ENCODE measurements at regions not wholly inside any gene's neighbourhood (a gene's known extent, or its start where the extent isn't known, plus 50 kb on each side); places are given as distances from the start of the nearest gene placed in this dataset.

DNA sequence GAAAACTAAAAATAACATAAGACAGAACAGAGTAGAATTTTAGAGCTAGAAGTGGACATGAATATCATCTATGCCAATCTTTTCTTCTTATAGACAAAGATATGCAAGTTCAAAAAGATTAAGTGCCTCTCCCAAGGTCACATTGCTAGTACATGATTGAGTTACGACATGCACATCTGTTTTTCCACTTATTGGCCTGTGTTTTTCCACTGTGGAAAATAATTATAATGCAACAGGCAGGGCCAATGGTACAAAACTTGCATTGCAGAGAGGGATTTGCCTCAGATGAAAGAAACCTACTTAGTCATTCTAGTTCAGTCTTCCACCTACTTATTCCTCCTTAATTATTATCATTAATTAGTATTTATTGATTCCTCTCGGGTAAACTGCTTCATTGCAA lies 407.8 kb upstream of the SGCD start:
- no peak for DNase-seq (ENCODE audit: low read depth in 2 of 2)

DNA sequence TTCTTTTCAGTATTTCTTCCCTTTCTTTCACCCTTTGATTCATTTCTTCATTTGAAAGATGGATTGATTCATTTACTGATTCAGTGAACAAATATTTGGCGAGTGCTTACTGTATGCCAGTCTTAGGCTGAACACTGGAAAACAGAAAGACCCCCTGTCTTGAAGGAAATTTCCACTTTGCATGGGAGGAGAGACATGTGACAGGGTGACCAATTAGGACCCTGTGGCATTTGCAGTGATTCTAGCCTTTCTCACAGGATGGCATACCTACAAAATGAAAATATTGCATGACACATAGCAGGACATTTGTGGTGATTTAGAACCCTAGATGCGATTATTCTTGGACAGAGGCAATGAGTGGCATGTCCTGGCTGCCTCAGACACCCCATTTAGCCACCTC lies 407.2 kb upstream of the SGCD start:
- no peak for DNase-seq (ENCODE audit: low read depth in 2 of 2)

DNA sequence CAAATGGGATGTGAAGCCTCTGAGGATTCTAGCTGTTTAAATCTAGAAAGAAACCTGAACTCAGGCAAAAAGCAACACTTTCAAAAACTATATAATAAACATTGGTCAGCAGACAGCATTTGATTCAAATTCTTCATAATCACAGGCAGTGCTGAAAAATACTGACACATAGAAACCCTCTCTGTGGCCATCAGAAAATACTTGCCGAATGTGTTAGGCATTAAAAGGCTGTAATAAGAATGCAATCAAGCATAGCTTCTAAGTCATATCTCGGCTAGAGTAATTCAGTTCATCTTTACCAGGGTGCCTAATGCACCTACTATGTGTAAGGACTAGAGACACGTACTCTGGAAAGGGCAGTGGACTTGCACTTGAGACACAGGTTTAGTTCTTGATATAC lies 405.3 kb upstream of the SGCD start:
- DNase-seq (ENCODE audit: low read depth in 2 of 2): no peak

DNA sequence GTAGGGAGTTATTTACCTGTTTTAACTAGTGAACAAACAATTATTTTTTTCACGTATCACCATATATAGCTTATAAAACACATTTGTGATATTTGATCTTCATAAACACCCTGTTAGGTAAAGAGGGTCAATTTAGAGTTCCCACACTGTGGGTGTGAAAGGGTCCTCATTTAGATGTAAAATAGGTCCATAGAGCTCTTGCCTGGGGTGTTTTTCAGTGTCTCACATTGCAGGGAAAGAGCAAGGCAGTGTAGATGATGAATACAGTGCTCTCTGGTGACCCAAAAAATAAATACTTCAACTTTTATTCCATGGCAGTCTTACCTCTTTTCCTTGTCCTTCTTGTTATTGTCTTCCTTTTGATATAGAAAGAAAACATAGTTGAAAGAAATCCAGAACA lies 403.2 kb upstream of the SGCD start:
- no peak for DNase-seq (ENCODE audit: low read depth in 2 of 2)

DNA sequence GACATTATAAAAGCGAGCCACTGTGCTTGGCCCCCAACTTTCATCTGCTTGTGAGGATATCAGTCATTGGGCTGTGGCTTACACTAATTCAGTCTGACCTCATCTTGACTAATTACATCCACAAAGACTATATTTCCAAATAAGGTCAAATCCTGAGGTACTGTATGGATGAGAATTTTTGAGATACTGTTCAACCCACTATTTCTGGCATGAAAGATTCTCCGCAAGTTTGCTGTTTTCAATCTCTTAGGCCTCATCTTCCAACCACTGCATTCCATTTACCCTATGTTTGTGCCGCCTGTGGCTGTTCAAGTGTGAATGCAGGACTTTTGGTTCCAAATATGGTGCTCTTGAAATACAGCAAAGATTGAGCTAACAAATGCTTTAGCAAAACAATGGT lies 400.9 kb upstream of the SGCD start:
- no peak for DNase-seq (ENCODE audit: low read depth in 2 of 2)

DNA sequence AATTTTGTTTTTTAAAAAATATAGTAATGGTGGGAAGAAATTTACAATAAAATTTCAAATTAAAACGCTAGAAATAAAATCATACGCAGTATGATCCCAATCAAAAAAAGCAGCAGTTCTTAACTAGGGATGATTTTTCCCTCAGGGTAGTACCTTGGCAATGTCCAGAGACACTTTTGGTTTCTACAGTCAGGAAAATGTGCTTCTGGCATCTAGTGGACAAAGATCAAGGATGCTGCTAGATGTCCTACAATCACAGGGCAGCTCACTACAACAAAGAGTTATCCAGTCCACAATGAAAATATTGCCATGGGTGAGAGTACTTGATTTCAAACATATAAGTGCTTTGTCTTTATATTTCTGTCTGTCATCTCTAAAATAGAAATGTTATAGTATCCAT lies 400.2 kb upstream of the SGCD start:
- no peak for DNase-seq (ENCODE audit: low read depth in 2 of 2)

DNA sequence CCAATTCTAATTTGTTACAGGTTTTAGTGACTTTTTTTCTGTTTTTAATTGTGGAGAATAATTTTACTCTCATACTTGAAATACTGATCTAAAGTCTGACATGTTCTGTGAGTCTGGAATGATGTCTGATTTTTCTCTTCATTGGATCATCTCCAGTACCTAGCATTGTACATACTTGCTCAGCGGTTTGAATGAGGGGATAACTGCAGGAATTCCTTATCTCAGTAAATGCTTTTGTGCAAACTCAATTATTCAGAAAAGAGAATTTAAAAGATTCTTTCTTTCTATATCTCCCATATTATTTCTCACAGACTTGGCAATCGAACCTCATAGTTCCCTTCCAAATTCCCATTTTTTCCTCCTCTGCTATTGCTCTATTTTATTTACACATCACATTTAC lies 397.9 kb upstream of the SGCD start:
- no peak for DNase-seq (ENCODE audit: low read depth in 2 of 2)

DNA sequence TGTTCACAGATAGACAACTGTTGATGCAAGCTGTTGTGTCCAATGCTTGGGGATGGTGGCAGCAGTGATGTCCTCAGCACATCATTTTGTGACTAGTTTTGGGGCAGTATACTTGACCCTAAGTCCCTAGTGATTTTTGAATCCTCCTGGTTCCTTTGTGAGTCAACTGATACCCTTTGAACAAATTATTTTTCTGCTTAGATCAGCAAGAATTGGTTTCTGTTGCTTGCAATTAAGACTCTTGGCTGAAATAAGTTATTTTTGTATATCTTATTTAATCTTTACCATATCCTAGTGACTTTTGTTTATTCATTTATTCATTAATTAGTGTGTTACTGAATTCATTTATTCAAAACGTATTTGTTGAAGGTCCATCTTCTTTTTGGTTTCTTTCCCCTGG lies 392.0 kb upstream of the SGCD start:
- DNase-seq (ENCODE audit: low read depth in 2 of 2): no peak

DNA sequence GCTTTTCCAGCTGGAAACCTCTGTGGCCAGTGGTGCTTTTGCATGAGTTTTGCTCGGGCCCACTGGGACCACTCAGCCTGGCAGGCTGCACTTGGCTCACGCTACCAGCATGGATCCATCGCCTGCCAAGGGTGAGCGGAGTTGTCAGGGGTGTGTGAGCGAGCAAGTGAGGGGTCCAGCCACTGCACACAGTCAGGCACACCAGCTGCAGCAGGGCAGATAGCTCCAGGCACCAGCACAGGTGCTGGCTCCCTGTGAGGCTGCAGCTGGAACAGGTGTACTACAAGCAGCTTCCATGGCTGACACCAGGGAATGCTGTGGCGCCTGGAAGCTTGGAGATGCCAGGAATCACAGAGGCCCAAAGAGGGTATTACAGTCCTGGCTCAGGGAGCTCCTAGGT lies 391.2 kb upstream of the SGCD start:
- no peak for DNase-seq (ENCODE audit: low read depth in 2 of 2)

DNA sequence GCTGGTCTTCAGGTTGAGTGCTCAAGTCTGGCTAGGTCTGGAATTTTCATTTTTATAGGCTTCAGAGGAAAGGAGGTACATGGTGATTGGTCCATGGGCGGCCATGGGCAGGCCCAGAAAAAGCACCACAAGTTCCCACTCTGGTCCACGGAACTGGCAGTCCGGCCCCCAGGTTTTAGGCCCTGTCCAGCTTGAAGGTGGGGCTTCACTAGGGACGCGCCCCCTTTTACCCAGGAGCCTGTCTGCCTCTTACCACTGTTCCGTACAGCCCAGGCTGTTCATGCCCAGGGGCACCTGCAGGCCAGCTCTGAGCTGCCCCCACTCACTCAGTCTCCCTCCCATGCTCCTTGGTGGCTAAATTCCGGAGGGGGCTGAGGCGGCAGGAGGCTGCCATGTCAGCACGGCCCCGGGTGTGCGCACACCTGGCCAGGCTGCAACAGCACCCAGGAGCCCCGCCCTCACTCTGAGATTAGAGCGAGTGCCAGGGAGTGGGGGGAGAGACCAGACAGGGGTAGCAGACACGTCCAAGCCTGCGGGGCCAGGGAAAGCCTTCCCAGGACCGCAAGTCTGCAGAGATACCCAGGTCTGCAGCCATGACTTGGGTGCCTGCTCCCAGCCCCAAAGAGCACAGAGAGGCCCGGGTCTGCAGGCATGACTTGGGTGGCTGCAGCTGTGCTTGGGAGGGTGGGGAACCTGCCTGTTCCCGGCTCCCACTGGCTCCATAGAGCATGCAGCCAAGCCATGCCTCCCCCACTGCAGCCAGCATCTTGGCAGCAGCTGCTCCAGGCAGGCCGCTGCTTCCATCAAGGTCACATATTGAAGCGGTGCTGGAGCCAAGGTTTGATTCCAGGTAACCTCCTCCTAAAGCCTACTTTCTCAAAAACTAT lies 390.2 kb upstream of the SGCD start:
- DNase-seq (ENCODE audit: low read depth in 2 of 2): no peak

DNA sequence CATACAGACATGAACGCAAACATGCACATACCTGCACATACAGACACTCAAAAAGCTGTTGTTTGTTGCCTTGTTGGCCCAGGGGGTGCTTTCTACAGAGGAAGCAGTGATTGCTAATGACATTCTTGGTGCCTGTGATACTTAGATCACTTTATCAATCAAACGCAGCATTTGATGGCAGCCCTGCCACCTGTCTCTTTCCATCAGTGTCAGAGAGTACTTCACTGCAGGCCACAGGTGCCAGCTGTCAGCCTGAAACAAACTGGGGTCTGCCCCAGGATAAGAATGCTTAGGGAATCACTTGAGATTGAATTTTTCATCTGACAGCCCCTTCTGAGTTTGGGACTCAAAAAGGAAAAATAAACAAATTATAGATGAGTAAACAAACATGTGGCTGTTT lies 388.9 kb upstream of the SGCD start:
- DNase-seq (ENCODE audit: low read depth in 2 of 2): no peak

DNA sequence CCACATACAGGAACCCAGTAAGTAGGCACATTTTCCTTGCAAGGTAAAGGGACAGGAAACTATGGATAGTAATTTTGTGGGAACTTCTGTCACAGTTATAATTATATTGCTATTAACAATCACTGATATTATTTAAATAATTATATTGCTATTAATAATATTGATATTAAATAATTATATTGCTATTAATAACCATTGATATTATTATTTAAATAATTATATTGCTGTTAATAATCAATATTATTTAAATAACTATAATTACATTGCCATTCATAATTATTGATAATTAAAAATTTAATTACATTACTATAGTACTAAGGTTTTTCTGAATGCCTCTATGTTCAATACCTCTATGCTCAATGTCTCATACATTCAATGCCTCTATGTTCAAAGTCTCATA lies 385.6 kb upstream of the SGCD start:
- no peak for DNase-seq (ENCODE audit: low read depth in 2 of 2)

DNA sequence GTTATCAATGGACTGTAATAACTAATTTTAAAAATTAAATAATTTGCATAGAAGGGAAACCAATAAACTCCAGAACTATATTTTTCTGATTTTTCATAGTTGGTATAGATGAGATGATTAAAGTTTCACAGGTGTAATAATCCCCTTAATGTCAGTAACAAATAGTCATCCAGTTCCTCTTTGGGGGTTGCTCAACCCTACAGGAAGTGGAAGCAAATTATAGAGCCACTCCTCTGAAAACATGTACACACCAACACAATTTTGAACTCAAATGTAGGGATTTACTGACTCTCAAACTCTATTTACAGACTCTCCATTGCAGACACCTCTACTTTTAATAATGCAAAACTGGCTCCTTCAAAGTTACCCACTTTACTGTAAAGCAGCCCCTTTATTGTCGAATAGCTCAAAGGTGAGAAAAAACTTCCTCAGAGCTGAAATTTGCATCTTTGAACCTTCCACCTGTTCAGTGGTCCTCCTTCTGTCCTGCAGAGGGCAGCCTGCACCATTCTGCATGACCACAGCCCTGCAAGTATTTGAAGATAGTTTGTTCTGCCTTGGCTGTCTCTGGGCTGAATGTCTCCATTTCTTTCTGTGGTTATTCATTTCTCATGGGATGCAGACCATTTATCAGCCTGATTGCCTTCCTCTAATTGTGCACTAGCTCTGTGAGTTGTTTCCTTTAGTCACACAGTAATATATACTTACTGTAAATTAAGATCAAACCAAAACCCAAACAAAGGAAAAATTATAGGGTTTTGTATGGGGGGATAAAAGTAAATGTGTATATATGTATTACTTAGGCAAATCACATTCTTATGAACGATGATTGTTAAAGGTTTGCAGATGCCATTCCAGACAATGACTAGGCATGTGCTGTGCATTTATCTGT lies 383.2 kb upstream of the SGCD start:
- DNase-seq (ENCODE audit: low read depth in 2 of 2): no peak

DNA sequence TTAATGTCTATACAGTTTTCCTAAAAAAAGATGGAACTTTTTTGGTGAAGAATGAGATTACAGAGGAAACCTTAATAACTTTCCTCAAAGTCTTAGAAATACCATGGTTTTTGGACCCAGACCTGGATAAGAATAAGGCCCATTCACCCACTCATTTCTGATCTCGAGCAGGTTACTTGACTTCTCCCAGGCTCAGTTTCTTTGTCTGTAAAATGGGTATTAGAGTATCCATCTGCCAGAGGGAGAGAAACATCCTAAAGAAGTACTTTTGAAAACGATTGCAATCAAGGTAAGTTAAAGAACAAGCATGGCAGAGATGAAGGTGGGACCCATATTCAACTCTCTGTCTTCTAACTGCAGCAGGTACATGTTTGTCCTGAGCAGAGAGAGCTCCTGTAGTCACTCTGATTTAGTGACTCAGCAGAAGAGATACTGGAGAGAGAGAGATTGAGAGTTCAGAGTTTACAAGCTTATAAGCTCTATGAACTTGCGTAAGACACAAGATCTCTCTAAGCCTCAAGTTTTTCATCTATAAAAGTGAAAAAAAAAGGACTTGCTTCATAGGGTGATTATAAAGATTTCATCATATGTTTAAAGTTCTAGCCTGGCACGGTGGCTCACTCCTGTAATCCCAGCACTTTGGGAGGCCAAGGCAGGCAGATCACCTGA lies 379.4 kb upstream of the SGCD start:
- no peak for DNase-seq (ENCODE audit: low read depth in 2 of 2)

DNA sequence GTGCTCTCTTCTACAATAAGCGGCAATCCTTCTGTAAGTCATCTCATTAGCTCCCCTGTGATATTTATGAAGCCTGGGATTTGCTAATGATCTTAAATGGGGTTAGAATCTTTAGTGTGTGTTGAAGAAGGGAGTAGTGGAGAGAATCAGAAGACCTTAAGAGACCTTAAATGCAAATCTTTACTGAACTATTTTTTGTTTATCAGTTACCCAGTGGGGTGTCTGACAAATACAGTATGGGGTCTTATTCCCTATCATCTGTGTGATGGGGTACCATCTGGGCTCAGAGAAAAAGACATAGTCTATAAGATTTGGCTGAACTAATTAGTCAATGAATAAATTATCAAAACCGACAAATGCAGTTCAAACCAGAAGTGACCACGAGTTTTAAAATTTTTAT lies 378.4 kb upstream of the SGCD start:
- no peak for DNase-seq (ENCODE audit: low read depth in 2 of 2)

DNA sequence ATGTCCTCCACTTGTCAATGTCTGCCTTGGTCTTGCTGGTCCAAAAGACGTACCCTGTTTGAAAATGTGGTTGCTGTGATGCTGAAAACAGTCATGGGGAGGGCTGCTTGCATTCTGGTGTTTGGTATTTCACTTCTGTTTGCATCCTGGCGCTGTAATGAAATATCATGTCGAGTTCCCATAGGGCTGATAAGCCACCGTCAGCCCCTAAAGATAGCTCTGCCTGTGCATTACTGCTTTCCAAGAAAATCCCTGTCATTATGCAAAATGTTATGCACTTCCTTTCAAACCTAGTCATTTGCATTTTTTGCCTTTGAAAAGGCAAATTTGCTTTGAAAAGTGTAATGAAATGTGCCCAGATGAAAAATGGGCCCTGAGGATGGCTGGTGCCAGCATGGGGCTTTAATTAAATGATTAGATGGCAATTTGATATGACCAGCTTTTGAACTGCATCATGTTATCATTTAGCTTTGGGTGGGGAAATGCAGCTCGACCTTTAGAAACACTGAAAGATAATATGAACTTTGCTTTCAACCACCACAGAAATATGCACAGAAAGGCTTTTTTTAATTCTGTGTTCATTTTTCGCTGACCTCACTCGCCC lies 374.4 kb upstream of the SGCD start:
- DNase-seq (ENCODE audit: low read depth in 2 of 2): no peak

DNA sequence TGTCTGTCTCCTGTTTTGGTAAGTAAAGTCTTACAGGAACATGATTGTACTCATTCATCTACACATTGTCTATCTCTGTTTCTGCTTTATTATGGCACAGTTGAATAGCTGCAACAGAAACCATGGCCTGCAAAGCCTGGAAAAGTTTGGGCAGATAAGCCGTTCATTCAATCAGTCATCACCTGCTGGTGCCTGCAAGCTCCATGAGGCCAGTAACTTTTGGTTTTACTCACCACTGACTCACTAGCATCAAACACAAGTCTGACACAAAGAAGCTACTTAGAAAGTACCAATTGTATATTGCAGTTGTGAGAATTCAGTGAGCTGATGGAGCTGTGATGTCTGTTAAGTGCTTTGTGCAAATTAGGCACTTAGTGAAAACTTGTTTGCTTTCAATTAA lies 373.6 kb upstream of the SGCD start:
- no peak for DNase-seq (ENCODE audit: low read depth in 2 of 2)

DNA sequence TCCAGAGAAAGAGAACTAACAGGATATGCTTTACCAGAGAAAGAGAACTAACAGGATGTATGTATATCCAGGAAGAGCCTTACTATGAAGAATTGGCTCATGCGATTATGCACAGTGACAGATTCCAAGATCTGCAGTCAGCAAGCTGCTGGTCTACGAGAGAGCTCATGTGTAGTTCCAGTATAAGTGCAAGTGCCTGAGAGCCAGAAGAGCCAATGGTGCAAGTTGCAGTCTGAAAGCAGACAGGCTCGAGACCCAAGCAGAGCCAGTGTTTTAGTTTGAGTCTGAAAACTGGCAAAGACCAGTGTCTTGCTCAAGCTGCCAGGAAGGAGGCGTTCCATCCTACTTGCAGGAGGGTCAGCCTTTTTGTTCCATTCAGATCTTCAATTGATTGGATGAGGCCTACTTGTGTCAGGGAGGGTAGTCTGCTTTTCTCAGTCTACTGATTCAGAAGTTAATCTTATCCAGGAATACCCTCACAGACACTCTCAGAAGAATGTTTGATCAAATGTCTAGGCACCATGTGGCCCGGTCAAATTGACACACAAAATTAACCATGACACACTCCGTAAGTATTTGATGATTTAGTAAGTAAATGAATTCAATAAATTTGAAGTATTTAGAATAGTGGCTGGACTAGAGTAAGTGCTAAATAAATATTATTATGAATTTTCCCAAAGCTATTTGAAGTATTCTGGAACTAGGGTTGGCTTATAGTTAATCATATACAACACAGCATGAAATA lies 372.1 kb upstream of the SGCD start:
- no peak for DNase-seq (ENCODE audit: low read depth in 2 of 2)

DNA sequence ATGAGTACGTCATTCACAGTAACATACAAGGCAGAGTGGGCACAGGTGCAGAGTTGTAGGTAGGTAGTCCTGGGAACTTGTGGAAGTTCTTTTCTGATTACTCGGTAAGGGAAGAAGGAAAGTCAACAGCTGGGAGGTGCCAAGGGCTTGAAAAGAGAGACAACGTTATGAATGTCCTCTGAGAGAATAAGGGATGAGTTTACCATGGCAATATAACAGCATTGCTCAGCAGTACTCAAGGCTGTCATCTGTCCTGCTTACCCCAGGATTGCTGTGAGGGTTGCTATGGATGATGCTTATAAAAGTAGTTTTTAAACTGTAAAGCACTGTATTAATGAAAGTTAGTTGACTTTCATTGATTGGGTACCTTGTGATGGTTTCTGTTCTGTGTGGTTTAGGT lies 369.1 kb upstream of the SGCD start:
- DNase-seq (ENCODE audit: low read depth in 2 of 2): no peak

DNA sequence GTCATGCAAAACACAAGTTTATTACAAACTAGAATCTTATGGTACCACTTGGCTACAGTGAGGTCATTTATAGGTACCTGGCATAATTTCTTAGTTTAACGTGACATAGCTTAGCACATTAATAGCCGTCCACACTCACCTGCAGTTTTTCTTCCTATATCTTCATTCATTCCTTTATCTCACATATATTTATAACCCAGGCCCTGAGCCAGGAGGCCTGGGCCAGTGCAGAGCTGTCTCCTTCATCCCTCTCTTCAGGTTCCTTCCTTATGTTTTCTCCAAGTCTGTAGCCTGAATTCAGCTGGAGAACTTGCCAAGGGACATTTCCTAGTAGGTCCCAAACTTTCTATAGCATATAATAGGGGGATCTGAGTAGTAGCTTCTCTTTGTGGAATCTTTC lies 367.9 kb upstream of the SGCD start:
- no peak for DNase-seq (ENCODE audit: low read depth in 2 of 2)

DNA sequence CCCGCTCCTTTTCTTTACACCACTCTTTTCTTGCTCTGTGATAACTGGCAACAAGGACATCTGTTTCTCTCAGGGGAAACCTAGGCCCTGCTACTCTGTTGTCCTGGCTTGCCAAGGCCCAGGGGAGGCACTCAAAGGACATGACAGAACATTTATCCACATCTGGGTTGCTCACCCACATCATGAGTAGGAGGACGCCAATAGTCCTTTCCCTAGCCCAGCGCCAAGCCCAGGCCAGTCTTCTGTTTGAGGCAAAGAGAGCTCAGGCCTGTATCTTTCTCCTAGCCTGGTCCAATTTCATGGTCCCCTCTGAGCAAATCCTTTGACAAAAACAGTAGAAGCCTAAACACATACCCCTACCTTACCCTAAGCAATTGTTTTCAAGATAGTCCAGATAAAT lies 366.8 kb upstream of the SGCD start:
- DNase-seq (ENCODE audit: low read depth in 2 of 2): no peak
